GM12873 (cell line): ENCODE measurements at regions not wholly inside any gene's neighbourhood (a gene's known extent, or its start where the extent isn't known, plus 50 kb on each side); places are given as distances from the start of the nearest gene placed in this dataset.

Source experiments
- CTCF ChIP-seq: IDR thresholded peaks from 2 replicates; pipeline ENCODE4 v1.5.1; 2012; ENCODE audit warnings: low read depth, mild to moderate bottlenecking, moderate library complexity, low read length, control low read depth; ENCODE audit not compliant: insufficient read depth; ENCODE audit errors: missing control alignments

- TF ChIP-seq CTCF: peak; percentile 54
Measured at GRCh38 chr7:66413379-66414114, 208.4 kb downstream of the TPST1 start.

- TF ChIP-seq CTCF: no peak
Measured at GRCh38 chr7:66415659-66416265, 210.6 kb downstream of the TPST1 start.

- TF ChIP-seq CTCF: no peak
Measured at GRCh38 chr7:66418537-66418936, 210.1 kb upstream of the KCTD7 start.

GRCh38 chr7:66419210-66419609, 209.5 kb upstream of the KCTD7 start:
- no peak for TF ChIP-seq CTCF

GRCh38 chr7:66421830-66422475, 206.7 kb upstream of the KCTD7 start:
- TF ChIP-seq CTCF: no peak

- no peak for TF ChIP-seq CTCF
Measured at GRCh38 chr7:66423729-66424128, 205.0 kb upstream of the KCTD7 start.

- no peak for TF ChIP-seq CTCF
Measured at GRCh38 chr7:66426332-66426731, 202.3 kb upstream of the KCTD7 start.
